Mesothelial cell of epicardium (in vitro differentiated cells): ENCODE measurements at regions not wholly inside any gene's neighbourhood (a gene's known extent, or its start where the extent isn't known, plus 50 kb on each side); places are given as distances from the start of the nearest gene placed in this dataset.

Source experiments
- DNase-seq, 2 experiments: peaks; one replicate each; pipeline ENCODE4 v3.0.0; 2021; ENCODE audit warnings: low spot score in 2 of 2; ENCODE audit not compliant: unreplicated experiment in 2 of 2
- H3K27ac Mint-ChIP-seq: 2 replicates; pipeline ENCODE4 v1.8.0; 2021; ENCODE audit warnings: mixed read lengths
- H3K27me3 Mint-ChIP-seq: 2 replicates; pipeline ENCODE4 v1.8.0; 2021; ENCODE audit warnings: low read depth, mixed read lengths
- H3K36me3 Mint-ChIP-seq: 2 replicates; pipeline ENCODE4 v1.8.0; 2021; ENCODE audit warnings: mixed read lengths
- H3K4me1 Mint-ChIP-seq: 2 replicates; pipeline ENCODE4 v1.8.0; 2021; ENCODE audit warnings: mixed read lengths
- H3K4me3 Mint-ChIP-seq: 2 replicates; pipeline ENCODE4 v1.8.0; 2021; ENCODE audit warnings: mild to moderate bottlenecking, moderate library complexity, mixed read lengths
- H3K9me3 Mint-ChIP-seq: 2 replicates; pipeline ENCODE4 v1.8.0; 2021; ENCODE audit warnings: mixed read lengths
- TF ChIP-seq, protein P1 (sequence below): fragments of 200-600 bp; sonication (generic); IDR thresholded peaks from one replicate; pipeline ENCODE4 v1.5.0; 2021; ENCODE audit warnings: antibody characterized with exemption; ENCODE audit not compliant: unreplicated experiment

DNA sequence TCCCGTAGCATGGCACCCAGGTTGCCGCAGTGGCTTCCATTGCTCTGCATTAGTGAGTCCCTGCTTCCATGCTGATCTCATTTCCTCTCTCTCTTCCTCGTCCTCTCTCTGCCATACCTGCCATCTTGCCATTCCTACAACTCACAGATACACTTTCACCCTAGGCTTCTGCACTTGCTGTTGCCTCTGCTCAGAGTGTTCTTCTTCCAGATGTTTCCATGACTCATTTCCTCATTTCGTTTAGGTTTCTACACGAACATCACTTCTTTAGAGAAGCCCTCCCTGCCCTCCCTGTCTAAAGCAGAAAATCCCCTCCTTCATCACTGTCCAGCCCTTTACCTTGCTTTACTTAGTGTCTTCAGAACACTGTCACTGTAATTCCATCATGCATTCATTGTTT lies 115.2 kb upstream of the WWC1 start:
- Mint-ChIP-seq H3K36me3 (no peaks in the 10 kb centered on the region), H3K4me1 (peaks cover 15% of the 10 kb centered on the region), H3K27ac (no peak overlapping the region), H3K9me3 (no peaks in the 10 kb centered on the region), H3K27me3 (no peaks in the 10 kb centered on the region), H3K4me3 (no peak overlapping the region)
- DNase-seq = no peak
- TF ChIP-seq, protein P1, sequence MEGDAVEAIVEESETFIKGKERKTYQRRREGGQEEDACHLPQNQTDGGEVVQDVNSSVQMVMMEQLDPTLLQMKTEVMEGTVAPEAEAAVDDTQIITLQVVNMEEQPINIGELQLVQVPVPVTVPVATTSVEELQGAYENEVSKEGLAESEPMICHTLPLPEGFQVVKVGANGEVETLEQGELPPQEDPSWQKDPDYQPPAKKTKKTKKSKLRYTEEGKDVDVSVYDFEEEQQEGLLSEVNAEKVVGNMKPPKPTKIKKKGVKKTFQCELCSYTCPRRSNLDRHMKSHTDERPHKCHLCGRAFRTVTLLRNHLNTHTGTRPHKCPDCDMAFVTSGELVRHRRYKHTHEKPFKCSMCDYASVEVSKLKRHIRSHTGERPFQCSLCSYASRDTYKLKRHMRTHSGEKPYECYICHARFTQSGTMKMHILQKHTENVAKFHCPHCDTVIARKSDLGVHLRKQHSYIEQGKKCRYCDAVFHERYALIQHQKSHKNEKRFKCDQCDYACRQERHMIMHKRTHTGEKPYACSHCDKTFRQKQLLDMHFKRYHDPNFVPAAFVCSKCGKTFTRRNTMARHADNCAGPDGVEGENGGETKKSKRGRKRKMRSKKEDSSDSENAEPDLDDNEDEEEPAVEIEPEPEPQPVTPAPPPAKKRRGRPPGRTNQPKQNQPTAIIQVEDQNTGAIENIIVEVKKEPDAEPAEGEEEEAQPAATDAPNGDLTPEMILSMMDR = no peak

DNA sequence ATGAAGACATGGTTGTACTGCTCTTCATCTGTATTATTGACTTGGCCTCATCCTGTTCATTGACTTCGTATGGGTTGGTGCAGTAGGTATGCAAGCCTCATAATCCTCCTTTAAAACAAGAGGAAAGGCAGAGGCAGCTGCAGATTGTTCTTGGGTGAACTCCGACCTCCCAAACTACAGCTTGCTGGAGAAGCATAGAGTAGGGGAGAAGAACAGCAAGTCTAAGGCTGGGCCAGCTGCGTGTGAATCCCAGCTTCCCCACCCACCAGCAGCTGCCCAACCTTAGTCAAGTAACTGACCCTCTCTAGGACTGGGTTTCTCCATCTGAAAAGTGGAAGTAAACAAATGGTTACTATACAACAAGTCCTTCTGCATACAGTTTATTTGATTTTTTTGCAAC lies 114.5 kb upstream of the WWC1 start:
- Mint-ChIP-seq H3K27me3 (no peaks in the 10 kb centered on the region), H3K4me1 (peaks cover 15% of the 10 kb centered on the region), H3K4me3 (no peak overlapping the region), H3K9me3 (no peaks in the 10 kb centered on the region), H3K36me3 (no peaks in the 10 kb centered on the region), H3K27ac (no peak overlapping the region)
- DNase-seq = no peak
- TF ChIP-seq, protein P1 = no peak

DNA sequence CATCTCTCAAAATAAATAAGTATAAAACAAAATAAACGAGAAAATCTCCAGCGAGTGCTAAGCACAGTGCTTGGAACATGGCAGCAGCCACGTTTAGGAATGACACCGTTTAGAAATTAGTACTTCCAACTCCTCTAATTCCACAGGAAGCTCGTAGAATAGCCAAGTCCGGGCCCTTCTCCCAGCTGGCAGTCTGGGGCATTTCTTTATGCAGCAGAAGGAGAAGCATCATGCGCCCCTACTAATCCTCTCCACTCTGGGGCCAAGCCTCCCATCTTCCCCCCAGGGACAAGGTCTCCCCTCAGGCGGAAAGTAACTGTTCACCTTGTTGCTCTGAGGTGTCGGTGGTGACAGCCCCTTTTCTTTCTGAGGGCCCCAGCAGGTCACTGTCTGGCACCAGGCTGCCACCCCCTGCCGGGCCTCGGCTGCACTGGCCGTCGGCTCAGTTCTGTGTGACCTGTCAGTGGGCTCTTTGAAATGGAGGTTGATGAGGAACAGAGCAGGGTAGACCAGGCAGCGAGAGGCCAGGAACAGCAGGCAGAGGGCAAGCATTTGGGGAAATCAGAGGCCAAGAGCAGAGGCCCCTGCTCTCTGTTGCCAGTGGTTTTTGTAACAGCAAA lies 113.5 kb upstream of the WWC1 start:
- no peak overlapping the region for H3K27ac Mint-ChIP-seq
- no peak for DNase-seq
- TF ChIP-seq, protein P1 = no peak

DNA sequence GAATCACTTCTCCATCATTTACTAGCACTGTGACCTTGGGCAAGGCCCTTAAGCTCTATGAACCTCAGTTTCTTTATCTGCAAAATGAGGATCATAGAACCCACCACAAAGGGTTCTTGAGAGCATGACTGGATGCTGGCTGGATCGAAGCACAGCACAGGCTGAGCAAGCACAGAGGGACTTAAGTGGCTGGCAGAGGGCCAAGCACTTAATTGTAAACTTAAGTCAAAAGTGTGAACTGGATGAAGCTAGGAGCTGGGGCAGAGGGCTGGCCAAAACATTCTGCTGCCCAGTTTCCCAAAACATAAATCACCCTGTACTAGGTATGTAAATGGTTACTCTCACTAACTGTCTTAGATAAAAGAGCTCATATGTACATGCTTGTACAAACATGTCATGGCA lies 112.3 kb upstream of the WWC1 start:
- H3K36me3 Mint-ChIP-seq = no peaks in the 10 kb centered on the region
- H3K27ac Mint-ChIP-seq = no peak overlapping the region
- H3K27me3 Mint-ChIP-seq = no peaks in the 10 kb centered on the region
- H3K4me3 Mint-ChIP-seq = no peak overlapping the region
- no peak for DNase-seq
- TF ChIP-seq, protein P1 = no peak
- no peaks in the 10 kb centered on the region for H3K9me3 Mint-ChIP-seq
- peaks cover 15% of the 10 kb centered on the region for H3K4me1 Mint-ChIP-seq

More for the DNA sequence above, 113.5 kb upstream of the WWC1 start:
- Mint-ChIP-seq H3K9me3 (no peaks in the 10 kb centered on the region), H3K4me1 (peaks cover 15% of the 10 kb centered on the region), H3K4me3 (no peak overlapping the region), H3K27me3 (no peaks in the 10 kb centered on the region), H3K36me3 (no peaks in the 10 kb centered on the region)

DNA sequence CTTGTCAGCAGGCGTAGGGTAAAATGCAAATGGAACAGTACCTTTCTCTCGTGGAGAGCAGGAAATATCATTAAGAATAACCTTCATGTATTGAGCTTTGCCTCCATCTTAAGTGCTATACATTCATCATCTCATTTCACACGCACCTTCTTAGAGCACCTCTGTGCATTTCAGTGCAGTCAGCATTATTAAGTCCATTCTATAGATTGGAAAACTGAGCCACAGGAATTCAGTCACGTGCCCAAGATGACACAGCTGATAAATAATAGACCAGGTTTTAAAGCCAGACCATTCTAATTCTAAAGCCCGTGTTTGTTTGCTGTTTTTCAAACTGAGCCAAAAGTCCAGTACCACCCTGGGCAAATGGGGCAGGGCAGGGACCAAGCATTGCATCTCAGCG lies 109.2 kb upstream of the WWC1 start:
- peaks cover 21% of the 10 kb centered on the region for H3K4me1 Mint-ChIP-seq
- no peak for DNase-seq
- no peak overlapping the region for H3K27ac Mint-ChIP-seq
- no peaks in the 10 kb centered on the region for H3K9me3 Mint-ChIP-seq
- H3K4me3 Mint-ChIP-seq = no peak overlapping the region
- H3K27me3 Mint-ChIP-seq = no peaks in the 10 kb centered on the region
- TF ChIP-seq, protein P1 = no peak
- no peaks in the 10 kb centered on the region for H3K36me3 Mint-ChIP-seq

DNA sequence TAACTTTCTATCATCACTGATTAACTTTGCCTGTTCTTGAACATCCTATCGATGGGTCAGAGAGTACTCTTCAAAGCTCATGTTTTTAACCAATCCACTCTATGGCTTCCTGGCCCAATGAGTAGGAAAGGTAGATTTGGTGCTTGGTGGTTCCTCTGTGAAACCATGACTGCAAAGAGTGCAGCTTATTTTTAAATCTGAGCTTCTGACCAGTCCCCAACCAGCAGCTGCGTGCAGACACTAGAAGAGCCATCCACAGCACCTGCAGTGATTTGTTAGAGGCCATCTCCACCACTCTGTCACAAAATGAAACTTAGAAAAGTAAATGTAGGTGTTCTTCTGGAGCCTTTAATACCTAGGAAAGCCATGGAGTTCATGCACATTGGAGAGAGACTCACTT lies 107.3 kb upstream of the WWC1 start:
- no peak overlapping the region for H3K27ac Mint-ChIP-seq
- H3K9me3 Mint-ChIP-seq = no peaks in the 10 kb centered on the region
- peaks cover 14% of the 10 kb centered on the region for H3K4me1 Mint-ChIP-seq
- H3K36me3 Mint-ChIP-seq = no peaks in the 10 kb centered on the region
- H3K27me3 Mint-ChIP-seq = no peaks in the 10 kb centered on the region
- TF ChIP-seq, protein P1 = no peak
- no peak overlapping the region for H3K4me3 Mint-ChIP-seq
- DNase-seq = no peak
